GM19463 (cell line): ENCODE measurements at regions not wholly inside any gene's neighbourhood (a gene's known extent, or its start where the extent isn't known, plus 50 kb on each side); places are given as distances from the start of the nearest gene placed in this dataset.
"Not testable (repeated sequence)": the region's sequence is repeated elsewhere in the genome, so short reads cannot be mapped to it uniquely, and the experiment has no call there.

ENCODE experiments used
- ATAC-seq: cut with Tn5 transposase; IDR thresholded peaks from one replicate; pipeline ENCODE4 v1.9.1; 2021; ENCODE audit warnings: mild to moderate bottlenecking, moderate library complexity; ENCODE audit not compliant: unreplicated experiment

DNA sequence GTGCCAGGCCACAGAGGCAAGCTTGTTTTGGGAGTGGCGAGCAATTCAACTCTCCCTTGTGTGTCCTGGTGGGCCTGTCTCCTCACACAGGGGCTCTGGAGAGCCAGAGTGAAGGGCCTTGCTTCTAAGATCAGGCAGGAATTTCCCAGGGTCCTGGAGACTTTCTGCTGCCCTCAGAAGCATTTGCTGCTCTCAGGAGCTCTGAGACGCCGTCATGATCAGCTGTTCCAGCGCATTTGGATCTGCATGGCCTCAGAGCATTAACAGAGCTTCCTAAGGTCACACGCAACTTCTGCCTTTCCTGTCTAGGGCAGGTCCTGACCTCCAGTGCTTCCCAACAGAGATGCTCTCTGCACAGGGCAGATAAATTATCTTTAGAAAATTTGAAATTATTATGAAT, 52.2 kb upstream of the C10orf90 start:
- ATAC-seq: no peak

DNA sequence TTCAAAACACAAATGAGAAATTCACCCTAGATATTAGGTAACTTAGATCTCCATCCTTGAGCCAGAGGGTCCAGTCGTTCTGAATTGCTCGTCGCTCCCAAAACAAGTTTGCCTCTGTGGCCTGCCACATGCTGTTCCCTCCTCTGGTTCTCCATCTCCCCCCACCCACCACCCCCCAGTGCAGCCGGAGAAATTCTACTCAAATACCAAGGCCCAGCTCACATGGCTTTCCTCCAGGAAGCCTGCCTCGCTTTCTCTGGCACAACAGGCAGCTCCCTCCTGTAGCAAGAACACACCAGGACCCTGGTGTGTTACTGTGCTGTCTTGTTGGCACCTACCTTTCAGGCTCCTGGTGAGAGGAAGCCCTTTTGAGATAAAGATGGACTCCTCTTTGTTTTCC, 52.7 kb upstream of the C10orf90 start:
- ATAC-seq: no peak

DNA sequence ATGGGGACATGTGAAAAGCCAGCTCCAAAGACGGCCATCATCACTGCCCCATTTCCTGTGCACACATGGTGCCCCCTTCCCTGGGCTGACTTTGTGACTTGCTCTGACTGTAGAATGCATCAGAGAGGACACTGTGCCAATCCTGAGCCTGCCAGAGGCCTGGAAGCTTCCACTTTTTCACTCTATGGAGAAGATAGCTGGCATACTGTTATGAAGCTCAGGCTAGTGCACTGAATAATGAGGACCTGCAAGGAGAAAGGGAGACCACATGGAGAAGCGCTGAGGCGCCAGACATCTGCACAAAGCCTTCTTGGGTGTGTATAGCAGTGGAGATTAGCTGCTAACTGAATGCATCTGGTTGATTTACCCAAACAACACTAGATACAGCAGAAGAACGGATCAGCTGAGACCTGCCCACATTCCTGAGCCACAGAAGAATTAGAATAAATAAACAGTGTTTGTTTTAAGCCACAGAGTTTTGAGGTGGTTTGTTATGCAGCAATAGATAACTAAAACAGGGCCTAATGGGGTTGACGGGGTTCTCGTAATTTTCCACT, 58.9 kb upstream of the C10orf90 start:
- no peak for ATAC-seq

DNA sequence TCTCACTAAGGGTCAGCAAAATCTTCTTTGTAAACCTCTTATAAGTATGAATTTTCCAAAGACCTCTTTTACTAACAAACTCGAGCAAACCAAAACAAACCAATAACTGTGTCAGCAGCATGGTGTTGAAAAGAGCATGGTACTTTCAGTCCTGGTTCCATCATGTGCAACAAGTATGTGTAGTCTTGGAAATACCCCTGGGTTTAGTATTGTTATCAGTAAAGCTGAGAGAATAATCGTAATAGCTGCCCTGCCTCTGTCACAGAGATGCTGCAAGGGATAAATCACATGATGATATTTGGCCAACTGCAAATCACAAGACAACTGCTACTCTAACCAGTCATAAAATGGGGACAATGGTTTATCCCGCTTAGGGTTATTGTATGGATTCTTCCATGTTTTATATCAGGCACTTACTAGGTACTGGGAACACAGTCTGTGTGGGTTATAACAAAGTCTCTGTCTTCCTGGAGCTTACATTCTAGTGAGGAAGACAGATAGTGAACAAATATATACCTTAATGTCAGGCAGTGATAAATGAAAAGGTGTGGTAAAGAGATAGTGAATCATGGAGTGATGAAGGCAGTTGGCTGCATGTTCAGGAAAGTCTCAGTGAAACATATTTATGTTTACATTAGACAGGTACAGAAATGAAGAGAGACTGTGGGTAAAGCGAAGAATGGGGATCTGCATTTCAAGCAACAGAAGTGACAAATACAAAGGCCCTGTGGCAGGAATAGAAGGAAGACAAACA, 60.5 kb upstream of the C10orf90 start:
- no peak for ATAC-seq

DNA sequence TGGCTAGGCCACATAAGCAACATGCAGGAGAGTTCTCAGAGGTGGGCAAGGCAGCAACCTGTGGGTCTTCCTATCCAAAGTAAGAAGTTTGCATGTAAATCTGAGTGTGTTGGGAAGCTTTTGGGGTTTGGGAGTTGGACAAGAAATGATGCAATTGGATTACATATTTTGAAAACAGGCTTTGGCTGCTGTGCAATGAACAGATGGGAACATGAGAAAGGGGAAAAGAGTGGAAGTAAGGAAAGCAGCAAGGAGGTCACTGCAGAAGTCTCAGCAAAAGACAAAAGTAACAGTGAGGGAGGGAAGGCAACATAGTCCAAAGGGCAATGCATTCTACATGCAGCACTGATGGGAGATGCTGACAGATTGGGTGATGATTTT, 61.1 kb upstream of the C10orf90 start:
- no peak for ATAC-seq

DNA sequence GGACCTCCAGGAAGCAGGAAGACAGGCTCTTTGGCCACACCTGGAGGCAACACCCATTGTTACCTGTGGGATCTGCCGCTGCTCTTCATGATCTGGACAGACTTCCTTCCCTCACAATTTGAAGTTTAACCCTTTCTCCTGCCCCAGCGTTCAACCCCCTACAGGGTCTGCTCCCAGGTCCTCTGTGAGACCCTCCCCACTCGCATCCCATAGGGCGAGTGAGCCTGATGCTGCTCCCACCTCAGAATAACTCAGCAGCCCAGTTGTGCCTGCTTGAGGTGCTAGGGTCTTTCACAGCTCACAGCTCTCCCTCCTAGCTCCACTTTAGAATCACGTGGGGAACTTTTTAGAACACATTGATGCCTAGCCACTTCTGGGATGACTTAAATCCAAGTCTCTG, 61.8 kb upstream of the C10orf90 start:
- ATAC-seq: no peak

DNA sequence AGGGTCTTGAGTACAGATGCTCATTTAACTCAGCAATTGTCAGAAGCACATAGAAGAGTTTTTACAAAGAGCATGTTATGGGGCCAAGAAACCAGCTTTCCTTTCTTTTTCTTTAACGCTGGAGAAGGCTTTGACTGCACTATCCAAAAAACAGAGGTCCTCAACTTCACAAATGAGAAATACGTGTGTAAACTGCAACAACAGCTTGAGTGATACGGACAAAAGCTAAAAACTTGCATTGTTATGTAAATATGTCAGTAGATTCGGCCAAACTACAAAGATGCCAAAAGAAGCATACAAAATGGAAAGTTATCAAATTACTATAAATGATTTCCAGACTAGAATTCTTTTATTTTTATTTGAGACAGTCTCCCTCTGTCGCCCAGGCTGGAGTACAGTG, 62.4 kb upstream of the C10orf90 start:
- ATAC-seq: no peak

DNA sequence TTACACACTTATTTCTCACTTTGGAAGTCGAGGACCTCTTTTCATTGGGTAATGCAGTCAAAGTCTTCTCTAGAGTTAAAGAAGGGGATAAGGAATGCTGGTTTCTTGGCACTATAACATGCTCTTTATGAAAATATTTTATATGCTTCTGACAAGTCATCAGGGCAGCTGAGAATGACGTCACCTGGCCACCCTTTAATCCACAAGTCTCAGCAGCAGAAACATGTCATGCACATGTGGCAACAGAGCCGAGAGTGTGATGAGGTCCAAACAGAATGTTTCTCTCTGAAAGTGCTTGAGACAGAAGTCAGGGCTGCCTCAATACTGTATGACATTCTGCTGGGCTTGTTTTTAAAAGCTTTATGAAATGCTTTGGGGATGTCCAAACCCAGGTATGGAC, 63.5 kb upstream of the C10orf90 start:
- no peak for ATAC-seq

DNA sequence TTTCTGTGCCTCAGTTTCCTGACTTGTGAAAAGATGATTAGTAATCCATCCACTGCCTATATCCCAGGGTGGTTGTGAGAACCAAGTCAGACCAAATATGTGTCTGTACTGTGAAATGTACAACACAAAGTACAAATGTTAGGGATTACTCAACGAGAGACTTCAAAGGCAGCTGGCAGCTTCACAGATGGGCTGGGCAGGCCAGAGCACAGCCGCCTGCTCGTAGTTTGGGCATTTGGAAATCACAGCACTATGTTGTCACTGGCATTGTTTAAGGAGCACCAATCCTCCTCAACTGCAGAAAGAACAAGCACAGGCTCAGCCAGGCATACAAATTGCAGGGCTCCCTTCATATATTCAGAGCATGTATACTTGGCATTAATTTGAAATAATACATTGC, 64.5 kb upstream of the C10orf90 start:
- ATAC-seq: no peak

DNA sequence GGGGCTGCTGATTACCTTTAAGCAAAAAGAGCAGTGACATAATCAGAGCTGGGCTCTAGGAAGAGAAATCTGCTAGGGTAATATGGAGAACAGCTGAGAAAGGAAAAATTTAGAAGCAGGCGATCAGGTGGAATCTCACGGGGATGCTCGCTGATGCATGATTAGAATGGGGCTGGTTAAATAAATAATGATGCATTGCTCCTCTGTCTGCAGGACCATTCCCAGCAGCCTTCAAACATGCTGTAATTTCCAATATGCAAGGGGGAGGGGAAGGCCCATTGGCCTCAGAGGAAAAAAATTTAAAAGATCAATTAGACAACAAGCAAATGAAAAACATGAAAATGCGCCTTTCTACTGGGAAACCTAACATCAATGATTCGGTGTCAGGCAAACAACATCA, 65.6 kb upstream of the C10orf90 start:
- no peak for ATAC-seq

DNA sequence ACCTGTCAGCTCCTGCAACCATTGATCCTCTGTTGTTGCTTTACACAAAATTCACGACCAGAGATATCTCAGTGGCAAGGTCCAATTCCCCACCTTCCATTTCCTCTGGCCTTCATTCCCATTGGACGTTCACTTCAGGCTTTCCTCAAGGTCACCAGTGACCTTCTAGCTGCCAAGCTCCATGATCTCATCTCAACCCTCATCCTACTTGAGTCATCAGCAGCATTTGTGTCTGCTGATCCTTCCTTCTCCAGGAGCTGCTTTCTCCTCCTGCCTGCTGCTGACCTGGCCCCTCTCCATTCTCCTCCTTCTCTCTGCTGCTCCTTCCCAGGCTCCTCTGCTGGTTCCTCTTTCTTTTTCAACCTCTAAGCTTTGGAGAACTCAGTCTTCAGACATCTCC, 66.2 kb upstream of the C10orf90 start:
- ATAC-seq: no peak

DNA sequence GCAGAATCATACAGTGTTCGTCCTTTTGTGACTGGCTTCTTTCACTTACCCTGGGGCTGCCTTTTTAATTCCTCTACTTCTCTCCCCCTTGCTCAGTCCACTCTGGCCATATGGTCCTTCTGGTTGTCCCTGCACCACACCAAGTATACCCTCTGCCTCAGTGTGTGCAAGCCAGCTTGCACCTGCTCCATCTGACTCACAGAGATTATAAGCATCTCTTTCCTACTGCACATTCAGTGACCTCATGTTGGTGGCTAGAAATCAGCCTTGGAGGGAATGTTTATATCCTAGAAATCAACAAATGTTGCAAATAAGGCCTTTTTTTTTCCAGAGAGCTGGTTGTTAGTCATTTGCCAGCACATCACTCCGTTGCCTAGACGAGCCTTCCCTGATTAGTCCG, 67.5 kb upstream of the C10orf90 start:
- ATAC-seq: no peak

DNA sequence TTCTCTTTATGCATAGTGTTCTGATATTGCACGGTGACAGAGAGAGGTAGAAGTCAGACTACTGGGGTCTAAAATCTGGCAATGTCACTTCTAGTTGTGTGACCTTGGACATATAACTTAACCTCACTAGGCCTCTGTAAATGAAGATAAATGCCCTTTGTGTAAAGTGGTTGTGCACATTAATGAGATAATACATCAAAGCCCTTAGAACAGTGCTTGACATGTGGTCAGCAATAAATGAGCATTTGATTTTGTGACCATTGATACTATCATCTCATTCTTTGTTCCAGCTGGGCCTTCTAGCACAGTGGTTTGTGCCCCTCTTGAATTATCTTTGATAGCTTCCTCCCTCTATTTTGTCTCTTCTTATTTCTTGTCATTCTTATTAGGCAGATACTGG, 74.1 kb upstream of the C10orf90 start:
- ATAC-seq: no peak

DNA sequence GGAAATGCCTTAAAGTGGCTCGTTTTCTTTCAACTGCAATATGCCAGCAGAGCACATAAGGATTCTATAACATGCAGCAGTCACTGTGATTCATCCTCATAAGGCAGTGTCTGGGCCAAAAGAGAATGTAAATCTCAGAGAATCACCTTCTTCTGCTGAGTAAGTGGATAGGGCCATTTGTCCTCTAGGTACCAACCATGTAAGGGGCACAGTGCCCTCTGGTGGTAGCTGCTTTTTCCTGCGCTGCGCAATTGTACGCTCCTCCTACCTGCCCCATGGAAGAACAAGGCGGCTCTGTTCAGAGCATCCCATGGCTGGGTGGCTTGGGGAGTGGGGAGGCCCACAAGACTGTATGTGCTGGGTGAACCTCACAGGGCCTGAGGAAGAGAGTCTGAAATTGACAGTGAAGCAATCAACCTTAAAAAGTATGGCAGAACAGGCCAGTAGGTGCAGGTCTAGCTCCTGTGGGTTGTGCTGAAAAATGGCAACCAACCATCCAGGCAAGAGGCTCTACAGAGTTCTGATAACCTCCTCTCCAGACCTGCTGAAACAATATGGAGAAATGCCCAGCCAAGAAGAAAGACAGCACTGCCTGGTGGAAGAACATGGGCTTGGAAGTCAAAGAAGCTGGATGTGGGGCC, 78.6 kb upstream of the C10orf90 start:
- ATAC-seq: peak; percentile 68

DNA sequence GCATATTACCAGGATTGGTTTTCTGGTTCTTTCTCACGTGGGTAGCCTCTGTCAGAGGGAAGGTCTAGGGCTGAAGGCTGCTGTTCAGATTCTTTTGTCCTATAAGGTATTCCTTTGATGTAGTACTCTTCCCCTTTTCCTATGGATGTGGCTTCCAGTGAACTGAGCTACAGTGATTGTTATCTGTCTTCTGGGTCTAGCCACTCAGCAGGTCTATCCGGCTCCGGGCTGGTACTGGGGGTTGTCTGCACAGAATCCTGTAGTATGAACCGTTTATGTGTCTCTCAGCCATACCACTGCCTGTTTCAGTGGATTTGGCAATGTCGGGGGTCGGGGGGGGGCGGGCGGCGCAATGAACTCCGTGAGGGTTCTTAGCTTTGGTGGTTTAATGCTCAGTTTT, 84.5 kb upstream of the C10orf90 start:
- ATAC-seq: no peak

DNA sequence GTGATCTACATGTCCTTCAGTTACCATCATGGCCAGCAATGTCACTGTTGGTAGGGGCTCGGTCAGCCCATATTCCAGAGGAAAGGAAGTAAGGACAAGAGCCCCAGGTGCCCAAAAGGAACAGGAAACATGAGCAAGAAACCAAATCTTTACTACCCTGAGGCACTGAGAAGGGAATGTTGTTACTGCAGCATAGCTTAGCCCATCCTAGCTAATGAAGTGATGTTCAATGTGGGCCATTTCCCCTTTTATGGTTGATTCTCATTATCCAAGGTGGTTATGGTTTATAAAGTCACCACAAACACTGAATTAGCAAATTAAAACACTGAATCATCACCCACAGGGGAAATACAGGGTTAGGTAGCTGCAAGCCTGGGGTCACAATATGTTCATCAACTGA, 88.4 kb upstream of the C10orf90 start:
- no peak for ATAC-seq

DNA sequence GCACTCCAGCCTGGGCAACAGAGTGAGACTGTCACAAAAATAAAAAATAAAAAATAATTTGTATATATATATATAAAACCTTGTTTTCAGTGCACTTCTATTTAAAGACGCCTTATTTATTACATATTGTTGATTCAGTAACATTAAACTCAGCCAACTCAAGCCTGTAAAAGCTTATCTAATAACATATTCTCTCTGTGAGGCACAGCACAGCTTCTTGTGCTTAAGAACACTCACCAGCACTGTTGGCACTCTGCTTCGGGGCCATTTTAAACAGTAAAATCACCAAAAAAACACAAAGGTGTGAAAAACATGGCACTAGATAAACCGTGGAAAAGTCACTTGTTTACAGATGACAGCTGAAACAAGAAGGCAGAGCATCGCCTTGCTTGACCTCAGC, 89.0 kb upstream of the C10orf90 start:
- no peak for ATAC-seq

DNA sequence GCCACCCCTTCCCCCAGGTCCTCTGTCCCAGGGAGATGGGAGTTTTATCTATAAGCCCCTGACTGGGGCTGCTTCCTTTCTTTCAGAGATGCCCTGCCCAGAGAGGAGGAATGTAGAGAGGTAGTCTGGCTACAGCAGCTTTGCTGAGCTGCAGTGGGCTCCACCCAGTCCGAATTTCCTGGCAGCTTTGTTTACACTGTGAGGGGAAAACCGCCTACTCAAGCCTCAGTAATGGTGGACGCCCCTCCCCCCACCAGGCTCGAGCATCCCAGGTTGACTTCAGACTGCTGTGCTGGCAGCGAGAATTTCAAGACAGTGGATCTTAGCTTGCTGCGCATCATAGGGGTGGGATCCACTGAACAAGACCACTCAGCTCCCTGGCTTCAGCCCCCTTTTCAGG, 96.2 kb upstream of the C10orf90 start:
- ATAC-seq: not testable (repeated sequence)

DNA sequence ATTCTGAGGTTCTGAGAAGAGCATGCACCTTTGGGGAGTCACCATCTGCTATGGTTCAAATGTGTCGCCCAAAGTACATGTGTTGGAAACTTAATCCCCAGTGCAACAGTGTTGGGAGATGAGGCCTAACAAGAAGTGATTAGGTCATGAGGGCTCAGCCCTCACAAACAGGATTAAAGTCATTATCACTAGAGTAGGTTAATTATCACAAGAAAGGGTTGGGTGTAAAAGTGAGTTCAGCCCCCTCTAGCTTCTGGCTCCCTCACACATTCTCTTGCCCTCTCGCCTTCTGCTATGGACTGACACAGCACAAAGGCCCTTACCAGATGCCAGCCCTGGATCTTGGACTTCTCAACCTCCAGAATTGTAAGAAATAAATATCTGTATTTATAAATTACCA, 100.3 kb upstream of the C10orf90 start:
- no peak for ATAC-seq

DNA sequence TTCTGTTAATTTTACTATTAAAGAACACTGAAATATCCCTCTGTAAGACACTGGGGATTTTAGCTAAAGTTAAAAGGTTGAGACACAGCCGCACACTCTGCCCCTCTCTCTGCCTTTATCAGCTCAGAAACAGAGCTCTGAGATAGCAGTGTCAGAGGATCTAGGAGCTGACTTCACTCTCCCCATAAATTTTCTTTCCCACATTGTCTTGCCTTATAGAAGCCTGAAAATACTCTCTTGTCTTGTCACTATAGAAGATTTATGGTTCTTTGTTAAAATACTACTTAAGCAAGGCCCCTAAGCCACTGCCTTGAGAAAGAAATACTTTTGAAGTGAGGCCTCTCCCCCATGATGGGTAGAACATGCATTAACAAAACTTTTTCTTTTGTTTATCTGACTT, 105.7 kb upstream of the C10orf90 start:
- ATAC-seq: no peak

DNA sequence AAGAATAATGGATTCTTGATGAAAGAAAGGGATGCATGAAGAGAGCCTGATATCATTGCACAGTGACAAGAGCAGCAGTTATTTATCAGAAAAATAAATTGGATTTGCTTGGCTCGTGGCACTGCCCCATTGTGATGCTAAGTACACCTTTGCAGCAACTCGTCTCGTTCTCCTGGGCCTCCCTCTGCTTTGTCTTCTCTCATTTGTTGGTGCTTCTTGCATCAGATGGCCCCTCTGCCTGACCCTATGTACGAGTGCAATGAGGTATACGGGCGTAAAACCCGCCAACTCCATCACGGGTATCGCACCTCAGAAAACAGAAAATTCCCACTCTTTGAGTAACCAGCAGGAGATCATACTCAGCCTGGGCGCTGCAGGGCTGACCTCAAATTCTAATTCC, 107.2 kb upstream of the C10orf90 start:
- no peak for ATAC-seq

DNA sequence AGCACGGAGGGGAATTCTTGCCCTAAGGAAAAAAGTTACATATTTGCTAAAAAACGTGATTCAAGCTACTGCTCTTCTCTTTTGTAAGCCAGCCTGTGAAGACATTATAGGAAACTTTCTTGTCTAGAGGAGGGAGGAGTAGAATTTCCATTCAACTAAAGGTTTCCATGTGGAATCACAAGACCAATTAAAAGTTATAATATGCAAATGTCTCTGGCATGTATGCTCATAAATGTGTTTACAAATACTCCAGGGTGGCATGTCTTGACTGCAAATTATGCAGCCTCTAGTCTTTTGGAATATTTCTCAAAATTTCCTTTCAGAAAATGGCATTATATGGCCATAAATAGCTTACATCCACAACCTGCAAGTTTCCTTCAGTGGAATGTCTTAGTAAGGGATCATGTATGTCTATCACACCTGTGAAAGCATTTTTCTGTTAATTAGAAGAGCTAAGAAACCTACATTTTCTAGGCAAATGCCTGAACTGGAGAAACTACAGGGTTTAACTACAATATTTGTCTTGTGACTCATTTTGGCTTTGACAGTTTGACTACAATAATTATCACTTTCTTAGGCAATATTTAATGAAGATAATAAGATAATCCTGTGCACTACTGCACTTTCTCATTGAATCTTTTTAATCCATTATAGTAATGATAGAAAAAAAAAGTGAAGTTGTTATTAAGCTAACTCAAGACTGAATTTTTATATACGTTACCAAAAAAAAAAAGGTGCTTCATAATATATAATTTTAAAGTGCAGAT, 111.1 kb upstream of the C10orf90 start:
- ATAC-seq: no peak
